ENCODE measurements at regions not wholly inside any gene's neighbourhood (a gene's known extent, or its start where the extent isn't known, plus 50 kb on each side); places are given as distances from the start of the nearest gene placed in this dataset.

- no peak for DNase-seq (ENCODE audit: low spot score in 2 of 2, unreplicated experiment in 2 of 2)
- H3K9me3 Mint-ChIP-seq = no peaks in the 10 kb centered on the region
- H3K4me1 Mint-ChIP-seq = peaks cover 4% of the 10 kb centered on the region
- no peak overlapping the region for H3K27ac Mint-ChIP-seq
- H3K27me3 Mint-ChIP-seq (ENCODE audit: low read depth) = peaks cover 64% of the 10 kb centered on the region
- no peak overlapping the region for H3K4me3 Mint-ChIP-seq
- no peak for TF ChIP-seq CTCF (IDR thresholded peaks at IDR 0.05; ENCODE audit: unreplicated experiment)
- H3K36me3 Mint-ChIP-seq = no peaks in the 10 kb centered on the region
Measured at GRCh38 chr2:44825702-44826101, 115.8 kb upstream of the SIX3 start.

DNA sequence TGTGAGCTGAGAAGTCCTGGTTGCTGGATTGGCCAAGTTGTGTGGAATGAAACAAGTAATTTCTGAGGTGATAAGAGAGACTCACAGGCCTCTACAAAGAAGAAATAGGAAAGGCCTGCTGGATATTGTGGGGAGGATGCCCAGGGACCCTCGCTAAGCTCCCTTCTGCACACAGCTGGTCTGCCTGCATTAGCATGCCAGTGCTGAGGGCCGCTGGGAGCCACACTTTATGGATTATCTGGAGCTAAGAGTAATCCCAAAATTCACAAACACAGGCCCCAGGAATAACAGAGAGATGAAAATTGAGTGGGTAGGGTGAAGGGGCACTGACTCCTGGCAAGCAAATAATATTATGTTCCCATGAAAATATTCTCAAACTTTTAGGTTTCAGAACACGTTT, 114.9 kb upstream of the SIX3 start:
- DNase-seq (ENCODE audit: low spot score in 2 of 2, unreplicated experiment in 2 of 2) = no peak
- Mint-ChIP-seq H3K9me3 (no peaks in the 10 kb centered on the region), H3K27me3 (ENCODE audit: low read depth) (peaks cover 65% of the 10 kb centered on the region), H3K4me3 (no peak overlapping the region), H3K27ac (no peak overlapping the region), H3K4me1 (peaks cover 2% of the 10 kb centered on the region), H3K36me3 (no peaks in the 10 kb centered on the region)
- TF ChIP-seq CTCF (IDR thresholded peaks at IDR 0.05; ENCODE audit: unreplicated experiment) = no peak

GRCh38 chr2:44829771-44830170, 111.7 kb upstream of the SIX3 start:
- Mint-ChIP-seq H3K27me3 (ENCODE audit: low read depth) (peaks cover 62% of the 10 kb centered on the region), H3K36me3 (no peaks in the 10 kb centered on the region), H3K4me1 (no peaks in the 10 kb centered on the region), H3K9me3 (peaks cover 13% of the 10 kb centered on the region), H3K27ac (no peak overlapping the region), H3K4me3 (no peak overlapping the region)
- DNase-seq (ENCODE audit: low spot score in 2 of 2, unreplicated experiment in 2 of 2) = no peak
- TF ChIP-seq CTCF (IDR thresholded peaks at IDR 0.05; ENCODE audit: unreplicated experiment) = no peak

- no peak for DNase-seq (ENCODE audit: low spot score in 2 of 2, unreplicated experiment in 2 of 2)
- Mint-ChIP-seq H3K27me3 (ENCODE audit: low read depth) (peaks cover 63% of the 10 kb centered on the region), H3K4me3 (no peak overlapping the region), H3K27ac (no peak overlapping the region), H3K36me3 (no peaks in the 10 kb centered on the region), H3K4me1 (no peaks in the 10 kb centered on the region), H3K9me3 (peaks cover 13% of the 10 kb centered on the region)
- TF ChIP-seq CTCF (IDR thresholded peaks at IDR 0.05; ENCODE audit: unreplicated experiment) = no peak
Measured at GRCh38 chr2:44833171-44834069, 108.1 kb upstream of the SIX3 start.

- Mint-ChIP-seq H3K9me3 (peaks cover 13% of the 10 kb centered on the region), H3K4me3 (no peak overlapping the region), H3K27ac (no peak overlapping the region), H3K36me3 (no peaks in the 10 kb centered on the region), H3K4me1 (no peaks in the 10 kb centered on the region), H3K27me3 (ENCODE audit: low read depth) (peaks cover 57% of the 10 kb centered on the region)
- no peak for TF ChIP-seq CTCF (IDR thresholded peaks at IDR 0.05; ENCODE audit: unreplicated experiment)
- no peak for DNase-seq (ENCODE audit: low spot score in 2 of 2, unreplicated experiment in 2 of 2)
Measured at GRCh38 chr2:44834656-44835055, 106.8 kb upstream of the SIX3 start.
